Suppressor macrophage treated with lipopolysaccharide for 1 hour (primary cell): ENCODE measurements at regions not wholly inside any gene's neighbourhood (a gene's known extent, or its start where the extent isn't known, plus 50 kb on each side); places are given as distances from the start of the nearest gene placed in this dataset.

ENCODE experiments used
- DNase-seq, 3 donors: peaks; one replicate each; pipeline ENCODE4 v3.0.0-alpha.2; 2020 to 2022

GRCh38 chr14:101184104-101184455 lies 280.6 kb upstream of the RTL1 start:
- no peak for DNase-seq

- no peak for DNase-seq
Observed at GRCh38 chr14:101184572-101184971, 281.1 kb upstream of the RTL1 start.

- no peak for DNase-seq
Observed at GRCh38 chr14:101185073-101185835, 281.7 kb upstream of the RTL1 start.

- DNase-seq: no peak
Observed at GRCh38 chr14:101185946-101186345, 282.4 kb upstream of the RTL1 start.

GRCh38 chr14:101186544-101186943 lies 283.0 kb upstream of the RTL1 start:
- no peak for DNase-seq

- no peak for DNase-seq
Observed at GRCh38 chr14:101186992-101187815, 283.7 kb upstream of the RTL1 start.

- DNase-seq: no peak
Observed at GRCh38 chr14:101187816-101188570, 284.5 kb upstream of the RTL1 start.

- no peak for DNase-seq
Observed at GRCh38 chr14:101188571-101188915, 285.0 kb upstream of the RTL1 start.

GRCh38 chr14:101189266-101189665 lies 285.7 kb upstream of the RTL1 start:
- no peak for DNase-seq

GRCh38 chr14:101189962-101190560 lies 286.5 kb upstream of the RTL1 start:
- DNase-seq: no peak

- no peak for DNase-seq
Observed at GRCh38 chr14:101191101-101191720, 287.7 kb upstream of the RTL1 start.

- no peak for DNase-seq
Observed at GRCh38 chr14:101191721-101192660, 288.5 kb upstream of the RTL1 start.

GRCh38 chr14:101192661-101193000 lies 289.1 kb upstream of the RTL1 start:
- DNase-seq: no peak

GRCh38 chr14:101193106-101193844 lies 289.8 kb upstream of the RTL1 start:
- DNase-seq: no peak

GRCh38 chr14:101193845-101194372 lies 290.4 kb upstream of the RTL1 start:
- no peak for DNase-seq

GRCh38 chr14:101194373-101195308 lies 291.1 kb upstream of the RTL1 start:
- DNase-seq: no peak

- no peak for DNase-seq
Observed at GRCh38 chr14:101195309-101195901, 291.9 kb upstream of the RTL1 start.

GRCh38 chr14:101196051-101196712 lies 292.7 kb upstream of the RTL1 start:
- DNase-seq: no peak
